GM12878 (cell line): ENCODE measurements at regions not wholly inside any gene's neighbourhood (a gene's known extent, or its start where the extent isn't known, plus 50 kb on each side); places are given as distances from the start of the nearest gene placed in this dataset.

Experiments used
- CHD2 ChIP-seq: IDR thresholded peaks from 2 replicates; pipeline ENCODE4 v1.6.1; 2011; ENCODE audit warnings: low read depth, low read length, improper control_type of control experiment, borderline replicate concordance
- EZH2 ChIP-seq: IDR thresholded peaks from 2 replicates; pipeline ENCODE4 v1.6.1; 2012; ENCODE audit warnings: low read depth, mild to moderate bottlenecking, control low read depth, inconsistent platforms, low read length, borderline replicate concordance; ENCODE audit not compliant: control insufficient read depth
- FOXM1 ChIP-seq: IDR thresholded peaks from 2 replicates; pipeline ENCODE4 v1.6.1; 2012; ENCODE audit warnings: low read depth, mild to moderate bottlenecking, inconsistent platforms, low read length, moderate library complexity
- IRF3 ChIP-seq: fragments of 450-650 bp; IDR thresholded peaks from 2 replicates; pipeline ENCODE4 v1.6.1; 2014; ENCODE audit warnings: mild to moderate bottlenecking
- MYC ChIP-seq: IDR thresholded peaks from 2 replicates; pipeline ENCODE4 v1.6.1; 2011; ENCODE audit warnings: mild to moderate bottlenecking, low read length, moderate library complexity, inconsistent platforms; ENCODE audit not compliant: insufficient read depth, insufficient replicate concordance, insufficient read length, severe bottlenecking
- NFIC ChIP-seq: IDR thresholded peaks from 2 replicates; pipeline ENCODE4 v1.6.1; 2012; ENCODE audit warnings: low read depth, mild to moderate bottlenecking, inconsistent platforms, low read length, moderate library complexity
- NFYB ChIP-seq: IDR thresholded peaks from 2 replicates; pipeline ENCODE4 v1.6.1; 2011; ENCODE audit warnings: low read depth, mild to moderate bottlenecking, low read length, improper control_type of control experiment, moderate library complexity; ENCODE audit not compliant: insufficient read depth
- POLR2AphosphoS5 ChIP-seq: IDR thresholded peaks from 2 replicates; pipeline ENCODE4 v1.6.1; 2011; ENCODE audit warnings: mild to moderate bottlenecking, low read length, inconsistent platforms
- RFX5 ChIP-seq: IDR thresholded peaks from 2 replicates; pipeline ENCODE4 v1.6.1; 2011; ENCODE audit warnings: low read depth, low read length, improper control_type of control experiment
- SRF ChIP-seq, 2 experiments: IDR thresholded peaks; 2 replicates each; pipeline ENCODE4 v1.6.1; 2011; ENCODE audit warnings: low read depth in 2 of 2, low read length in 2 of 2, mild to moderate bottlenecking in 1 of 2, moderate library complexity in 1 of 2
- TCF3 ChIP-seq: IDR thresholded peaks from 2 replicates; pipeline ENCODE4 v1.6.1; 2012; ENCODE audit warnings: low read depth, mild to moderate bottlenecking, low read length, borderline replicate concordance; ENCODE audit not compliant: insufficient read depth
- YY1 ChIP-seq: IDR thresholded peaks from 2 replicates; pipeline ENCODE4 v1.6.1; 2011; ENCODE audit warnings: low read depth, mild to moderate bottlenecking, low read length

GRCh38 chr12:97259098-97259497 is 203.5 kb upstream of the RMST start:
- no peak for TF ChIP-seq POLR2AphosphoS5
- TF ChIP-seq YY1, result no peak
- no peak for TF ChIP-seq MYC
- no peak for TF ChIP-seq IRF3
- no peak for TF ChIP-seq SRF (IDR thresholded peaks at IDR 0.05; ENCODE audit: low read depth in 2 of 2, low read length in 2 of 2)
- TF ChIP-seq RFX5, result no peak
- TF ChIP-seq EZH2, result no peak
- TF ChIP-seq NFYB, result no peak
- TF ChIP-seq TCF3, result no peak
- TF ChIP-seq NFIC, result no peak
- no peak for TF ChIP-seq FOXM1
- TF ChIP-seq CHD2, result no peak
